Cardiac fibroblast (primary cell): ENCODE measurements at regions not wholly inside any gene's neighbourhood (a gene's known extent, or its start where the extent isn't known, plus 50 kb on each side); places are given as distances from the start of the nearest gene placed in this dataset.
"Not testable (repeated sequence)": the region's sequence is repeated elsewhere in the genome, so short reads cannot be mapped to it uniquely, and the experiment has no call there.

Experiments
- DNase-seq, 2 donors: peaks; one replicate each; pipeline versions ENCODE4 v3.0.0 to v3.0.0-alpha.2; 2010; ENCODE audit warnings: low read depth in 2 of 2
- H3K4me3 ChIP-seq, 2 donors: replicated peaks in 1 of 2; 1 replicate in 1 of 2; 2 replicates in 1 of 2; pipeline ENCODE4 v1.5.1; 2011; ENCODE audit warnings: low read depth in 2 of 2, low read length in 2 of 2, mild to moderate bottlenecking in 2 of 2, moderate library complexity in 1 of 2
- CTCF ChIP-seq: IDR thresholded peaks from one replicate; pipeline ENCODE4 v1.5.1; 2011; ENCODE audit warnings: low read depth, mild to moderate bottlenecking, low read length, inconsistent platforms

GRCh38 chr14:92244805-92245204, 78.2 kb upstream of the SLC24A4 start:
- DNase-seq: no peak
- TF ChIP-seq CTCF: no peak
- no peak overlapping the region for H3K4me3 ChIP-seq

GRCh38 chr14:92247341-92247740, 75.6 kb upstream of the SLC24A4 start:
- no peak overlapping the region for H3K4me3 ChIP-seq
- DNase-seq: peak in 1 of 2 donors; percentile 12
- TF ChIP-seq CTCF: no peak

GRCh38 chr14:92247947-92248346, 75.0 kb upstream of the SLC24A4 start:
- DNase-seq: no peak
- no peak for TF ChIP-seq CTCF
- H3K4me3 ChIP-seq: no peak overlapping the region

- no peak overlapping the region for H3K4me3 ChIP-seq
- no peak for DNase-seq
- TF ChIP-seq CTCF: no peak
These were observed 74.3 kb upstream of the SLC24A4 start for GRCh38 chr14:92248696-92249095.

- not testable (repeated sequence) for H3K4me3 ChIP-seq, DNase-seq
These were observed 72.6 kb upstream of the SLC24A4 start for GRCh38 chr14:92250366-92250765.

- no peak for TF ChIP-seq CTCF
- DNase-seq: no peak
- H3K4me3 ChIP-seq: no peak overlapping the region
These were observed 70.6 kb upstream of the SLC24A4 start for GRCh38 chr14:92252323-92252722.

GRCh38 chr14:92253381-92253894, 69.5 kb upstream of the SLC24A4 start:
- no peak overlapping the region for H3K4me3 ChIP-seq
- DNase-seq: no peak
- TF ChIP-seq CTCF: no peak

GRCh38 chr14:92254786-92255185, 68.2 kb upstream of the SLC24A4 start:
- peak; percentile 5 to 60 for DNase-seq
- no peak for TF ChIP-seq CTCF

More at GRCh38 chr14:92254786-92255185, 68.2 kb upstream of the SLC24A4 start:
- no peak overlapping the region for H3K4me3 ChIP-seq
